ENCODE measurements at regions not wholly inside any gene's neighbourhood (a gene's known extent, or its start where the extent isn't known, plus 50 kb on each side); places are given as distances from the start of the nearest gene placed in this dataset.
"Not testable (repeated sequence)": the region's sequence is repeated elsewhere in the genome, so short reads cannot be mapped to it uniquely, and the experiment has no call there.

DNA sequence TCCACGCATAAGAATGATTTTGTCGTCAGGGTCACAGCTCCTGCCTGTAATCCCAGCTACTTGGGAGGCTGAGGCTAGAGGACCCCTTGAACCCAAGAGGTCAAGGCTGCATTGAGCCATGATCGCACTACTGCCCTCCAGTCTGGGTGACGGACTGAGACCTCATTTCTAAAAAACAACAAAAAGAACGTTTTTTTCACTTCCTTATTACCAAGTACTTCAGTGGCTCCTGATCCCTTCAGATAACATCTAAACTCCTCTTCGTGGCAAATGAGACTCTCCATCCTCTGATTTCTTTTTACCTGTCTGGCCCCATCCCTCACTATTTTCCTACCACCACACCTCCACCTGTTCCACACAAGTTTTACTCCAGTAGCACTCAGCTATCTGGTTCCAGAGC is 105.4 kb upstream of the TLK1 start:
- TF ChIP-seq, protein P1, sequence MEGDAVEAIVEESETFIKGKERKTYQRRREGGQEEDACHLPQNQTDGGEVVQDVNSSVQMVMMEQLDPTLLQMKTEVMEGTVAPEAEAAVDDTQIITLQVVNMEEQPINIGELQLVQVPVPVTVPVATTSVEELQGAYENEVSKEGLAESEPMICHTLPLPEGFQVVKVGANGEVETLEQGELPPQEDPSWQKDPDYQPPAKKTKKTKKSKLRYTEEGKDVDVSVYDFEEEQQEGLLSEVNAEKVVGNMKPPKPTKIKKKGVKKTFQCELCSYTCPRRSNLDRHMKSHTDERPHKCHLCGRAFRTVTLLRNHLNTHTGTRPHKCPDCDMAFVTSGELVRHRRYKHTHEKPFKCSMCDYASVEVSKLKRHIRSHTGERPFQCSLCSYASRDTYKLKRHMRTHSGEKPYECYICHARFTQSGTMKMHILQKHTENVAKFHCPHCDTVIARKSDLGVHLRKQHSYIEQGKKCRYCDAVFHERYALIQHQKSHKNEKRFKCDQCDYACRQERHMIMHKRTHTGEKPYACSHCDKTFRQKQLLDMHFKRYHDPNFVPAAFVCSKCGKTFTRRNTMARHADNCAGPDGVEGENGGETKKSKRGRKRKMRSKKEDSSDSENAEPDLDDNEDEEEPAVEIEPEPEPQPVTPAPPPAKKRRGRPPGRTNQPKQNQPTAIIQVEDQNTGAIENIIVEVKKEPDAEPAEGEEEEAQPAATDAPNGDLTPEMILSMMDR (IDR thresholded peaks at IDR 0.05; ENCODE audit: unreplicated experiment), result no peak
- Mint-ChIP-seq H3K4me1 (ENCODE audit: unreplicated experiment) (peaks cover 5% of the 10 kb centered on the region), H3K9me3 (ENCODE audit: unreplicated experiment) (no peaks in the 10 kb centered on the region), H3K27ac (ENCODE audit: unreplicated experiment) (no peak overlapping the region), H3K36me3 (ENCODE audit: low read depth, unreplicated experiment) (no peaks in the 10 kb centered on the region), H3K27me3 (ENCODE audit: unreplicated experiment) (peaks cover 2% of the 10 kb centered on the region), H3K4me3 (ENCODE audit: unreplicated experiment) (no peak overlapping the region)
- no peak for DNase-seq (ENCODE audit: low spot score)

DNA sequence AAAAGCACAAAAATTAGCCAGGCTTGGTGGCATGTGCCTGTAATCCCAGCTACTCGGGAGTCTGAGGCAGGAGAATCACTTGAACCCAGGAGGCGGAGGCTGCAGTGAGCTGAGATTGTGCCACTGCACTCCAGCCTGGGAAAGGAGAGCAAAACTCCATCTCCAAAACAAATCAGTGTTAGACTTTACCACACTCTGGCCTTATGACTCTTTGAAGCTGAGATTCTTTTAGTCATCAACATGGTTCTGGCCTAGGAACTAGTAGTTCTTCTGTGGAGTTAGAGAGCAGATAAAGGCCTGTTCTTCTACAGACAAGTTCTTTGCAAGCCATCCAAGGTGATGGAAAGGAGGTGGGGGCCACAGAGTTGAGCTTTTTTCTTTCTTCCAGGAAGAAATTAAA is 100.8 kb upstream of the TLK1 start:
- not testable (repeated sequence) for H3K27ac Mint-ChIP-seq (ENCODE audit: unreplicated experiment); H3K36me3 Mint-ChIP-seq (ENCODE audit: low read depth, unreplicated experiment); H3K4me3 Mint-ChIP-seq (ENCODE audit: unreplicated experiment); H3K27me3 Mint-ChIP-seq (ENCODE audit: unreplicated experiment); DNase-seq (ENCODE audit: low spot score); H3K9me3 Mint-ChIP-seq (ENCODE audit: unreplicated experiment)
- H3K4me1 Mint-ChIP-seq (ENCODE audit: unreplicated experiment), result peaks cover 12% of the 10 kb centered on the region

DNA sequence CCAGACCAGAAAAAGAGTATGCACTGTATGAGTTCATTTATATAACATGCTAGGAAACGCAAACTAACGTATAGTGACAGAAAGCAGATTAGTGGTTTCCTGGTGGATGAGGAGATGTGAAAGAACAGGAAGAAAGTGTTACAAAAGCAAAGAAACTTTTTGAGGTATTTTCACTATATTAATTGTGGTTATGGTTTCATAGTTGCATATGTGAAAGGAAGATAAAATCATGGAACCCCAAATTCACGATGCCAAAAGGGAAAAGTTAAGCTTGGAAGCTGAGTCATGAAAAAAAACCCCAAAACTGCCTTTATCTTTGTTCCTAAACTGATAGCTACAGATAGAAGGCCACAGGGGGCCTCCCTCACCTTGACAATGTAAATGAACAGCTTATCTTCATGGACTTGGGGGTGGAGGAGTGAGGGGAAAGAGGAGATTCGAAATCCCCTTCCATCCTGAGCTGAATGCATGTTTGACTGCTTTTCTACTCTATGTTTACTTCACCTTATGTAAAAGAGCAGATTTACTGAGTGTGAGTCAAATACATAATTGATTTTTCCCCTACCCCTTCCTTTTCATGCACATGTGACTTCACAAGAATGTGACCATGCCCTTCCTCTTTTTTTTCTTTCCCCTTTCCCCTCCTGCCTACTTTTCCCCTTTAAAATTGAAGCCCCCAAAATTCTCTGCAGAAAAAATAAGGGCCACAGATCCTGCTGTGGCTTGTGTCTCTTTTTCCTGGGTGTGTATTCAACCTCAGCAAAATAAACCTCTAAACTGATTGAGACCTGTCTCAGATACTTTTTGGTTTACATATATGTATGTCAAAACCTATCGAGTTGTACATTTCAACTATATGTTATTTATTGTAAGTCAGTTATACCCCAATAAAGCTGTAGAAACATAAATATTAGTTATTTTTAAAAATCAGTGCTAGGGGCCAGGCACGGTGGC is 100.1 kb upstream of the TLK1 start:
- H3K27me3 Mint-ChIP-seq (ENCODE audit: unreplicated experiment), result peaks cover 2% of the 10 kb centered on the region
- no peak for DNase-seq (ENCODE audit: low spot score)
- peaks cover 15% of the 10 kb centered on the region for H3K4me1 Mint-ChIP-seq (ENCODE audit: unreplicated experiment)
- TF ChIP-seq, protein P1 (IDR thresholded peaks at IDR 0.05; ENCODE audit: unreplicated experiment), result no peak
- H3K27ac Mint-ChIP-seq (ENCODE audit: unreplicated experiment), result no peak overlapping the region
- no peaks in the 10 kb centered on the region for H3K9me3 Mint-ChIP-seq (ENCODE audit: unreplicated experiment)
- no peak overlapping the region for H3K4me3 Mint-ChIP-seq (ENCODE audit: unreplicated experiment)
- H3K36me3 Mint-ChIP-seq (ENCODE audit: low read depth, unreplicated experiment), result no peaks in the 10 kb centered on the region

DNA sequence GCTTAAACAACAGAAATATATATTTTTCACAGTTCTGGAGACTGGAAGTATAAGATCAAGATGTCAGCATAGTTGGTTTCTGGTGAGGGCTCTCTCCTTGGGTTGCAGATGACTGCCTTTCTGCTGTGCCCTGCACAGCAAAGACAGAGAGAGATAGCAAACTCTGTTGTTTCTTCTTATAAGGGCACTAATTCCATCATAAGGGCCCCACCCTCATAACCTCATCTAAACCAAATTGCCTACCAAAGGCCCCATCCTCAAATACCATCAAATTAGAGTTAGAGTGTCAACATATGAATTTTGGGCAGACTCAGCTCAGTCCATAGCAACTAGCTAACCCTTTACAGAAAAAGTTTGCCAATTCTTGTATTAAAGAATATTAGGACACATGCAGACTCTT is 94.0 kb upstream of the TLK1 start:
- peaks cover 3% of the 10 kb centered on the region for H3K4me1 Mint-ChIP-seq (ENCODE audit: unreplicated experiment)

DNA sequence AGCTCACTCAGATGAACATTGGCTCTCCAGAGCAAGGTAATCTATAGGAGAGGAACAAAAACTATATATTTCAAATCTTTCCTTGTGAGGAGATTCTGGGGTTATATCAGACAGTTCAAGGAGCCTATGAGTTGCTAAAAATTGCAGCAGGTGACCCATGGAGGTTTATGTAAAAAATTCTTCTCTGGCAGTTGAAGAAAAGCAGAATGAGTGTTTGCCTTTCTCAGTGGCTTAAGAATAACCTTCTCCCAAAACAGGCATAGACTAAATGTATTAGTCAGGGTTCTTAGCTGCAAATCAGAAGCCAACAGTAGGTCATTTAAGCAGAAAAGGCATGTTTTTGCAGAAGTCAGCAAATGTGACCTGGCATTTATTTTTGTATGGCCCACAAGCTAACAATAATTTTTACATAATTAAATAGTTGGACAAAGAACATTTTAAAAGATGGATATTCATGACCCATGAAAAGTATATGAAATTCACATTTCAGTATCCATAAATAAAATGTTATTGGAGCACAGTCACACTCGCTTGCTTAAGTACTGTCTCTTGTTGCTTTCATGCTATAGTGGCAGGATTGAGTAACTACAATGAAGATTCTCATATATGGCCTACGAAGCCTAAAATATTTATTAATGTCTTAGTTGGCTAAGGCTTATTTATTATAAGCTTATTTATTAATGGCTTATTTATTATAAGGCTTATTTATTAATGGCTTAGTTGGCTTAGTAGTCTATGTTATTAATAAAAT is 93.4 kb upstream of the TLK1 start:
- no peaks in the 10 kb centered on the region for H3K27me3 Mint-ChIP-seq (ENCODE audit: unreplicated experiment)
- no peak overlapping the region for H3K27ac Mint-ChIP-seq (ENCODE audit: unreplicated experiment)
- no peak overlapping the region for H3K4me3 Mint-ChIP-seq (ENCODE audit: unreplicated experiment)
- no peaks in the 10 kb centered on the region for H3K9me3 Mint-ChIP-seq (ENCODE audit: unreplicated experiment)
- no peaks in the 10 kb centered on the region for H3K36me3 Mint-ChIP-seq (ENCODE audit: low read depth, unreplicated experiment)
- TF ChIP-seq, protein P1 (IDR thresholded peaks at IDR 0.05; ENCODE audit: unreplicated experiment), result peak; percentile 17
- peaks cover 3% of the 10 kb centered on the region for H3K4me1 Mint-ChIP-seq (ENCODE audit: unreplicated experiment)
- no peak for DNase-seq (ENCODE audit: low spot score)

More for the DNA sequence above, 94.0 kb upstream of the TLK1 start:
- Mint-ChIP-seq H3K36me3 (ENCODE audit: low read depth, unreplicated experiment) (no peaks in the 10 kb centered on the region), H3K27ac (ENCODE audit: unreplicated experiment) (no peak overlapping the region), H3K4me3 (ENCODE audit: unreplicated experiment) (no peak overlapping the region), H3K27me3 (ENCODE audit: unreplicated experiment) (no peaks in the 10 kb centered on the region), H3K9me3 (ENCODE audit: unreplicated experiment) (no peaks in the 10 kb centered on the region)
- no peak for DNase-seq (ENCODE audit: low spot score)
- TF ChIP-seq, protein P1 (IDR thresholded peaks at IDR 0.05; ENCODE audit: unreplicated experiment), result no peak
